ENCODE measurements at regions not wholly inside any gene's neighbourhood (a gene's known extent, or its start where the extent isn't known, plus 50 kb on each side); places are given as distances from the start of the nearest gene placed in this dataset.

GRCh38 chr10:10796774-10797415 lies 220.8 kb upstream of the CELF2 start:
- DNase-seq (ENCODE audit: low read depth, low spot score), result no peak

GRCh38 chr10:10797513-10797912 lies 220.2 kb upstream of the CELF2 start:
- no peak for DNase-seq (ENCODE audit: low read depth, low spot score)

DNA sequence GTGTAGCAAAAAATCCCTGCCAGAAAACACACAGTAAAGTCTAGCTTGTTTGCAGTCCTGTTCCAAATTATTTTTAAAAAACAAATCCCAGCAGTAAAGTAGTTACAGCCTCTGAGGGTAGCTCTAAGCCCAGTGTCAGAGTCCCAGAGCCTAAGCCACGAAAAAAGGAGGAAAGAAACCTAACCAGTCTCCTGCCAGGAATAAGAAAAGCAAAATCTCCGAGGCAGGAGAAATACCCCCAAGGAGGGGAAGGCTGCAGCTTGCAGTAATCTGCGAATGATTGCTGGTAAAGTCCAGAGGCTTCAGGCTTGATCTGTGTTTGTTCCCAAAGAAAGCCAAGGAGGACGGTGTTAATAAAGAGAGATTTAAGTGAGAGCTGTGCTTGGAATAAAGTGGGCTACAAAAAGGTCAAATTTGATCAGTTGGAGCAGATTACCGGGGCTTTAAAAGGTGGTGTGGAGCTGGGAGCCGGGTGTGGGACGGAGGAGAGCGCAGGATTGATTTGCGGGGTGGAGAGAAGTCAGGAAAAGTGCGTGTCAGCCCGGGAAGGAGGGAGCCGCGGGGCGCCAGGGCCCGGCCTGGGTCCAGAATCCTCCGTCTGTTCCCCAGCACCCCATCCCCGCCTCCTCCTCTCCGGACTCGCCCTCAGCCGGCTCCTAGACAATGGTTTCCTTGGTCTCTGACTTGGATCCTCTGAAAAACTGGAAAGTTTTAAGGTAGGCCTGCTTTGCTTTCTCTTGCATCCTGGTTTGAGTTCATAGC lies 219.4 kb upstream of the CELF2 start:
- no peak for DNase-seq (ENCODE audit: low read depth, low spot score)

GRCh38 chr10:10798864-10799192 lies 218.8 kb upstream of the CELF2 start:
- DNase-seq (ENCODE audit: low read depth, low spot score), result no peak

DNA sequence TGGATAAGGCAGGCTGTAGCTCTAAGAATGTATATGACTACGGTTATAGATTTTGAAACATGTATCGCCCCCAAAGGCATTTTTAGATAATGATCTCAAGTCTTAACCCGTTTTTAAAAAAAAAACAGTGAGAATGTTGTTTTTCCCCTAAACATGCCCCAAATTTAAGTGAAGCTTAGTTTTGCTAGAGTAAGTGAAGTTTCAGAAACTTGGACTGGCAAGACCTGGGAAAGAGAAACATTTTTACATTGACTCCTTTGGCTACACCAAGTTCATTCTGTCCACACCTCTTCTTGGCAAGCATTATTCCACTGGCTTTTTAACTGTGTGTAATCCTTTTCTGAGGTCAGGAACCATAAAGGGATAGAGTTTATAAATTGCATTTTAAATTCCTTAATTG lies 216.7 kb upstream of the CELF2 start:
- no peak for DNase-seq (ENCODE audit: low read depth, low spot score)

GRCh38 chr10:10803278-10803677 lies 214.4 kb upstream of the CELF2 start:
- DNase-seq (ENCODE audit: low read depth, low spot score), result no peak

DNA sequence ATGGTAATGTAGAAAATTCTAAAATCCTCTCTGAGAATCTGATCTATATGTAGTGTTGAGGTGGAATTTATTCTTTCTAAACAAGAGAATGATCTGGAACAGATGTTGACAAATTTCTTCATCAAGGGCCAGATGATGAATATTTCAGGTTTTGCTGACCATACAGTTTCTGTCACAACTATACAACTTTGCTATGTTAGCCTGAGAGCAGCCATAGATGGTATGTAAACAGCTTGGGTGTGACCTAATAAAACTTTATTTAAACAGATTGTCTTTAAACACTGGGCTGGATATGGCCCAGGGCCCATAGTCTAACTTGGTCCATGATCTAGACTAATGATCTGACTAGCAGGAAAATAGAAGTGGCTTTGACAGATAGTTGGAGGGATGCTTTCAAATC lies 213.6 kb upstream of the CELF2 start:
- DNase-seq (ENCODE audit: low read depth, low spot score), result no peak

- no peak for DNase-seq (ENCODE audit: low read depth, low spot score)
Measured at GRCh38 chr10:10804998-10805740, 212.5 kb upstream of the CELF2 start.

- DNase-seq (ENCODE audit: low read depth, low spot score), result no peak
Measured at GRCh38 chr10:10807106-10807505, 210.6 kb upstream of the CELF2 start.

GRCh38 chr10:10811562-10811961 lies 206.1 kb upstream of the CELF2 start:
- no peak for DNase-seq (ENCODE audit: low read depth, low spot score)

GRCh38 chr10:10813656-10814055 lies 204.0 kb upstream of the CELF2 start:
- DNase-seq (ENCODE audit: low read depth, low spot score), result no peak

DNA sequence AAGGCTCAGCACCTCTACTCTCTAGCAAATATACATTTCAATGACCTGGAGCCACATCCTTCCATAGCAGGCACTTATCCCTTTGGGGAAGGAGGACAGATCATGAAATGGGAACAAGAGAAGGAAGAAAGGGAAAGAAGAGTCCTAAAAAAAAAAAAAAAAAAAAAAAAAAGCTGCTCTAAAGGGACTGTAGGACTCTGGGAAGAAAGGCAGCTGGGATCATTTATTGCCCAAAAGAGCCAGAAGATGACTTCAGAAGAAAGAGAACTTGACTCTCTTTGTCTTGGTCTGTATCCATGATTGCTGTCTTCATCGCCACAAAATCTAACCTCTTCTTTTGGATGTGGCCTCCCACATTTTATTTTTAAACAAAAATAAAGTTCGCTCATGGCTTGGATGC lies 203.6 kb upstream of the CELF2 start:
- DNase-seq (ENCODE audit: low read depth, low spot score), result no peak

DNA sequence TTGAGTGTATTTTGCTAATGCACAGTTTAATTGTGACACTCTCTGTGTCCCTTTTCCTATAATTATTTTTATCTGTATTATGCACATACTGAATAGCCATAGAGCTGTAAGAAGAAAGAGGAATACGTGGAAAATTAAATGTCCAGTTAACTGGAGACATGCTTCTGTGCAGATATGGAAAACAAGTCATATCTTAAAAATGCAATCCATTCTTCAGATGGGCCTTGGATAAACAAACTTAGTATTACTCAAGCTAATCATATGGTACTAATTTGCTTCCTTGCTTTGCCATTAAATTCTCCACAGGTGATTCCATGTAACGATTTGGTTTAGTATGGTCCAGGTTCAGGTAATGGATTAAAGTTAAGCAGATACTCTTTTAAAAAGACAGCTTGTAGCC lies 201.2 kb upstream of the CELF2 start:
- DNase-seq (ENCODE audit: low read depth, low spot score), result no peak

DNA sequence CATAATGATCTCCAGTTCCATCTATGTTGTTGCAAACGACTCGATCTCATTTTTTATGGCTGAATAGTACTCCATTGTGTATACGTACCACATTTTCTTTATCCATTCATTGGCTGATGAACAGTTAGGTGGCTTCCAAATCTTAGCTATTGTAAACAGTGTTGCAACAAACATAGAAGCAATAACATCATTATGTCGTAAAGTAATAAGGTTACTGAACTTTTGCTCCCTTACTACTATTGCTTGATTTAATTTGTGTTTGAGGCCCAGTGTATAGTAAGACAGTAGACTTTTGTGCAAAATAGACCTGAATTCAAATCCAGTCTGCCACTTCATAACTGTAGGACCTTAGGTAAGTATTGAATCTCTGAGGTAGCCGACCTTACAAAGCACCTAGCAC lies 200.1 kb upstream of the CELF2 start:
- DNase-seq (ENCODE audit: low read depth, low spot score), result no peak

DNA sequence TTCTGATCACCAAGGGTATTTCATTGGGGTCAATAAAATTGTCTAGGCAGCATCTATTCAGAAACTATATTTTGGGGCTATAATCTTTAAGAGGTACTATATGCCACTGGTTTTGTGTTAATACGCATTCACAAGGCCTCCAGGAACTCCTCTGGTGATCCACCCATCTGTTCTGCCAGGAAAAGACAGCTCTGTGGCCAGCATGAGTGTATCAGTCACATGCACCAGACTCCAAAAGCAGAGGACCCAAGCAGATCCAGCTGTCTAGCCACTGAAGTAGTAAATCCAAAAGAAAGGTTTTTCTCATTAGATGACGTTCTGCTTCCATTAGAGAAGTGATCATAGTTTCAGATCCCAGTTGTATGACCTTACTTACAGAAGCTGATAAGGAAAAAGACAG lies 199.6 kb upstream of the CELF2 start:
- no peak for DNase-seq (ENCODE audit: low read depth, low spot score)

- DNase-seq (ENCODE audit: low read depth, low spot score), result no peak
Measured at GRCh38 chr10:10819206-10819856, 198.3 kb upstream of the CELF2 start.

- no peak for DNase-seq (ENCODE audit: low read depth, low spot score)
Measured at GRCh38 chr10:10821926-10822325, 195.7 kb upstream of the CELF2 start.

GRCh38 chr10:10824591-10825148 lies 193.0 kb upstream of the CELF2 start:
- DNase-seq (ENCODE audit: low read depth, low spot score), result no peak

DNA sequence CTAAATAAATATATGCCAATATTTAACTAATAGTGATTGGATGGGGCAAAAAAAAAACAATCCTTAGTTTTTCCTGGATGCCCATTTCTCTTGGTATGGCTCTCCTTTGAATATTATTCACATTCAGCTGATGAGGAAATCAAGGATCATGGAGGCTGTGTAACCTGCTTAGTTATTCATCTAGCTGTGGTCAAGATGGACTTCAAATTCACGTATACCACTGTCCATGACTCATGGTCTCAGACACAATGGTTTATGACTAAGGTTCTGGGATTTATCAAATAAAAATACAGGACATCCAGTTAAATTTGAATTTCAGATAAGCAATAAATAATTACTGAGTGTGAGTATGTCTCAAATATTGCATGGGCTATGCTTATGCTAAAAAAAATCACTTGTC lies 191.5 kb upstream of the CELF2 start:
- DNase-seq (ENCODE audit: low read depth, low spot score), result no peak

GRCh38 chr10:10828623-10829022 lies 189.0 kb upstream of the CELF2 start:
- DNase-seq (ENCODE audit: low read depth, low spot score), result no peak

- no peak for DNase-seq (ENCODE audit: low read depth, low spot score)
Measured at GRCh38 chr10:10829576-10829975, 188.1 kb upstream of the CELF2 start.

All from iPS DF 19.7 (cell line).